Activated naive CD8-positive, alpha-beta T cell treated with anti-CD3 and anti-CD28 coated beads, Interleukin-2, amount 10 ng/mL, durations not matched to agents 7 days and 5 days (primary cell): ENCODE measurements at regions not wholly inside any gene's neighbourhood (a gene's known extent, or its start where the extent isn't known, plus 50 kb on each side); places are given as distances from the start of the nearest gene placed in this dataset.
"Not testable (repeated sequence)": the region's sequence is repeated elsewhere in the genome, so short reads cannot be mapped to it uniquely, and the experiment has no call there.

Experiments
- ATAC-seq: fragments of 150-1000 bp; cut with Tn5 transposase; one replicate; pipeline ENCODE4 v1.10.0; 2021; ENCODE audit warnings: low read depth, moderate library complexity
- POLR2A ChIA-PET: fragments of 350-600 bp; sonication (Branson Sonifier 250); formaldehyde crosslinking; loops from one replicate; lab custom pipeline; 2021; ENCODE audit warnings: antibody characterized with exemption; lab: Charles Lee
- DNase-seq: peaks from one replicate; pipeline ENCODE4 v3.0.0; 2021
- H3K27ac Mint-ChIP-seq: one replicate; pipeline ENCODE4 v1.8.0; 2022; ENCODE audit warnings: mild to moderate bottlenecking, mixed read lengths
- H3K27me3 Mint-ChIP-seq: one replicate; pipeline ENCODE4 v1.8.0; 2022; ENCODE audit warnings: mild to moderate bottlenecking, moderate library complexity, mixed read lengths
- H3K36me3 Mint-ChIP-seq: one replicate; pipeline ENCODE4 v1.8.0; 2021; ENCODE audit warnings: mild to moderate bottlenecking, mixed read lengths
- H3K4me1 Mint-ChIP-seq: one replicate; pipeline ENCODE4 v1.8.0; 2021; ENCODE audit warnings: mixed read lengths
- H3K4me3 Mint-ChIP-seq: one replicate; pipeline ENCODE4 v1.8.0; 2022; ENCODE audit warnings: mild to moderate bottlenecking, moderate library complexity, mixed read lengths
- H3K9me3 Mint-ChIP-seq: one replicate; pipeline ENCODE4 v1.8.0; 2021; ENCODE audit warnings: mixed read lengths

GRCh38 chr12:72995029-72995428 lies 722.9 kb downstream of the TRHDE start:
- H3K9me3 Mint-ChIP-seq, H3K36me3 Mint-ChIP-seq, H3K27me3 Mint-ChIP-seq, H3K27ac Mint-ChIP-seq, POLR2A ChIA-PET, DNase-seq, ATAC-seq, H3K4me1 Mint-ChIP-seq, H3K4me3 Mint-ChIP-seq: not testable (repeated sequence)

GRCh38 chr12:72995616-72996015 lies 723.4 kb downstream of the TRHDE start:
- POLR2A ChIA-PET = no interaction called here
- no peaks in the 10 kb centered on the region for H3K9me3 Mint-ChIP-seq
- no peaks in the 10 kb centered on the region for H3K36me3 Mint-ChIP-seq
- H3K4me1 Mint-ChIP-seq = no peaks in the 10 kb centered on the region
- no peak for ATAC-seq
- H3K4me3 Mint-ChIP-seq = no peak overlapping the region
- DNase-seq = no peak
- H3K27ac Mint-ChIP-seq = no peak overlapping the region
- no peaks in the 10 kb centered on the region for H3K27me3 Mint-ChIP-seq

GRCh38 chr12:73001806-73002205 lies 729.6 kb downstream of the TRHDE start:
- H3K4me1 Mint-ChIP-seq, DNase-seq, H3K9me3 Mint-ChIP-seq, H3K36me3 Mint-ChIP-seq, H3K27ac Mint-ChIP-seq, POLR2A ChIA-PET, H3K4me3 Mint-ChIP-seq, ATAC-seq, H3K27me3 Mint-ChIP-seq: not testable (repeated sequence)

GRCh38 chr12:73002504-73002903 lies 730.3 kb downstream of the TRHDE start:
- H3K36me3 Mint-ChIP-seq, DNase-seq, ATAC-seq, H3K4me3 Mint-ChIP-seq, POLR2A ChIA-PET, H3K27ac Mint-ChIP-seq, H3K4me1 Mint-ChIP-seq, H3K27me3 Mint-ChIP-seq, H3K9me3 Mint-ChIP-seq: not testable (repeated sequence)

- H3K4me3 Mint-ChIP-seq, H3K36me3 Mint-ChIP-seq, H3K4me1 Mint-ChIP-seq, H3K27me3 Mint-ChIP-seq, ATAC-seq, POLR2A ChIA-PET, DNase-seq, H3K27ac Mint-ChIP-seq, H3K9me3 Mint-ChIP-seq: not testable (repeated sequence)
Observed at GRCh38 chr12:73009138-73009834, 737.1 kb downstream of the TRHDE start.

- H3K27me3 Mint-ChIP-seq = no peaks in the 10 kb centered on the region
- no peak overlapping the region for H3K4me3 Mint-ChIP-seq
- no peak overlapping the region for H3K27ac Mint-ChIP-seq
- DNase-seq = no peak
- ATAC-seq = no peak
- H3K36me3 Mint-ChIP-seq = no peaks in the 10 kb centered on the region
- no peaks in the 10 kb centered on the region for H3K4me1 Mint-ChIP-seq
- H3K9me3 Mint-ChIP-seq = peaks cover 11% of the 10 kb centered on the region
- POLR2A ChIA-PET = no interaction called here
Observed at GRCh38 chr12:73017981-73018380, 745.8 kb downstream of the TRHDE start.

GRCh38 chr12:73053893-73054292 lies 781.7 kb downstream of the TRHDE start:
- H3K4me3 Mint-ChIP-seq = no peak overlapping the region
- no peak for DNase-seq
- H3K4me1 Mint-ChIP-seq = no peaks in the 10 kb centered on the region
- no peak for ATAC-seq
- POLR2A ChIA-PET = no interaction called here
- H3K27ac Mint-ChIP-seq = no peak overlapping the region
- H3K9me3 Mint-ChIP-seq = no peaks in the 10 kb centered on the region
- no peaks in the 10 kb centered on the region for H3K27me3 Mint-ChIP-seq
- no peaks in the 10 kb centered on the region for H3K36me3 Mint-ChIP-seq

- no peaks in the 10 kb centered on the region for H3K27me3 Mint-ChIP-seq
- H3K4me3 Mint-ChIP-seq = no peak overlapping the region
- H3K9me3 Mint-ChIP-seq = peaks cover 2% of the 10 kb centered on the region
- no peak for DNase-seq
- H3K36me3 Mint-ChIP-seq = no peaks in the 10 kb centered on the region
- H3K4me1 Mint-ChIP-seq = no peaks in the 10 kb centered on the region
- no peak for ATAC-seq
- H3K27ac Mint-ChIP-seq = no peak overlapping the region
- POLR2A ChIA-PET = no interaction called here
Observed at GRCh38 chr12:73057428-73057827, 785.3 kb downstream of the TRHDE start.

GRCh38 chr12:73065913-73066312 lies 793.7 kb downstream of the TRHDE start:
- POLR2A ChIA-PET = no interaction called here
- Mint-ChIP-seq H3K9me3 (no peaks in the 10 kb centered on the region), H3K27ac (no peak overlapping the region), H3K4me3 (no peak overlapping the region), H3K27me3 (no peaks in the 10 kb centered on the region), H3K4me1 (no peaks in the 10 kb centered on the region), H3K36me3 (no peaks in the 10 kb centered on the region)
- ATAC-seq (no peak), DNase-seq (no peak)

GRCh38 chr12:73067616-73068015 lies 795.4 kb downstream of the TRHDE start:
- Mint-ChIP-seq H3K4me3 (no peak overlapping the region), H3K36me3 (no peaks in the 10 kb centered on the region), H3K27ac (no peak overlapping the region), H3K27me3 (no peaks in the 10 kb centered on the region), H3K4me1 (no peaks in the 10 kb centered on the region), H3K9me3 (peaks cover 2% of the 10 kb centered on the region)
- POLR2A ChIA-PET = no interaction called here
- no peak for DNase-seq
- ATAC-seq = no peak

GRCh38 chr12:73072214-73072613 lies 800.0 kb downstream of the TRHDE start:
- Mint-ChIP-seq H3K27ac (no peak overlapping the region), H3K4me3 (no peak overlapping the region), H3K4me1 (no peaks in the 10 kb centered on the region), H3K36me3 (no peaks in the 10 kb centered on the region), H3K9me3 (peaks cover 2% of the 10 kb centered on the region), H3K27me3 (no peaks in the 10 kb centered on the region)
- POLR2A ChIA-PET = no interaction called here
- ATAC-seq (no peak), DNase-seq (no peak)

GRCh38 chr12:73076760-73077159 lies 804.6 kb downstream of the TRHDE start:
- POLR2A ChIA-PET = no interaction called here
- ATAC-seq = no peak
- Mint-ChIP-seq H3K36me3 (no peaks in the 10 kb centered on the region), H3K4me3 (no peak overlapping the region), H3K27ac (no peak overlapping the region), H3K4me1 (no peaks in the 10 kb centered on the region), H3K27me3 (no peaks in the 10 kb centered on the region), H3K9me3 (no peaks in the 10 kb centered on the region)
- DNase-seq = no peak

GRCh38 chr12:73083736-73084135 lies 811.6 kb downstream of the TRHDE start:
- POLR2A ChIA-PET = no interaction called here
- Mint-ChIP-seq H3K36me3 (no peaks in the 10 kb centered on the region), H3K9me3 (peaks cover 2% of the 10 kb centered on the region), H3K27me3 (no peaks in the 10 kb centered on the region), H3K4me1 (no peaks in the 10 kb centered on the region), H3K27ac (no peak overlapping the region), H3K4me3 (no peak overlapping the region)
- no peak for DNase-seq
- ATAC-seq = no peak

- Mint-ChIP-seq H3K4me3 (no peak overlapping the region), H3K9me3 (peaks cover 1% of the 10 kb centered on the region), H3K36me3 (no peaks in the 10 kb centered on the region), H3K27me3 (no peaks in the 10 kb centered on the region), H3K27ac (no peak overlapping the region), H3K4me1 (no peaks in the 10 kb centered on the region)
- POLR2A ChIA-PET = no interaction called here
- ATAC-seq = no peak
- no peak for DNase-seq
Observed at GRCh38 chr12:73106296-73106695, 834.1 kb downstream of the TRHDE start.

- no peak for DNase-seq
- no peaks in the 10 kb centered on the region for H3K36me3 Mint-ChIP-seq
- POLR2A ChIA-PET = no interaction called here
- peaks cover 1% of the 10 kb centered on the region for H3K9me3 Mint-ChIP-seq
- H3K27me3 Mint-ChIP-seq = no peaks in the 10 kb centered on the region
- ATAC-seq = no peak
- no peaks in the 10 kb centered on the region for H3K4me1 Mint-ChIP-seq
- no peak overlapping the region for H3K4me3 Mint-ChIP-seq
- H3K27ac Mint-ChIP-seq = no peak overlapping the region
Observed at GRCh38 chr12:73106896-73107295, 834.7 kb downstream of the TRHDE start.
